ENCODE measurements at regions not wholly inside any gene's neighbourhood (a gene's known extent, or its start where the extent isn't known, plus 50 kb on each side); places are given as distances from the start of the nearest gene placed in this dataset.
"Not testable (repeated sequence)": the region's sequence is repeated elsewhere in the genome, so short reads cannot be mapped to it uniquely, and the experiment has no call there.

DNA sequence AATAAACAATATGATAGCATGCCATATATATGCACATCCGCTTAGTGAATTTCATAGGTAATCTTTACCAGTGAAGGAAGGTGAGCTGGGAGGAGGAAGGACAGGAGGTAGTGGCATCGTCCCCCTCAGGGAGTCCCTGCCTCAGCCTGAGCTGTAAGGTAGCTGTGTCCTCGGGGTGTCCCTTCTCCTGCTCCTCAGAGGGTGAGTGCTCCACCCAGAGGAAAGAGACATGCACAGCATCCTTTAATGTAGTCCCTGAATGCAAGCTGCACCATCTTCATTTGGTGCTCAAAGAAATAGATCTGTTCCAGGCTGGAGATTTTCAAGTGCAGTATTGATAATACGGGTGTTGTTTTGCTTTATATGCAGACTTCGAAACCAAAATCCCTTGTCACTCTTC is 330.4 kb upstream of the SFRP2 start:
- DNase-seq (ENCODE audit: missing footprints): no peak
- no peak for ATAC-seq
- intact Hi-C loops (cut with DNase I): no loop called here

DNA sequence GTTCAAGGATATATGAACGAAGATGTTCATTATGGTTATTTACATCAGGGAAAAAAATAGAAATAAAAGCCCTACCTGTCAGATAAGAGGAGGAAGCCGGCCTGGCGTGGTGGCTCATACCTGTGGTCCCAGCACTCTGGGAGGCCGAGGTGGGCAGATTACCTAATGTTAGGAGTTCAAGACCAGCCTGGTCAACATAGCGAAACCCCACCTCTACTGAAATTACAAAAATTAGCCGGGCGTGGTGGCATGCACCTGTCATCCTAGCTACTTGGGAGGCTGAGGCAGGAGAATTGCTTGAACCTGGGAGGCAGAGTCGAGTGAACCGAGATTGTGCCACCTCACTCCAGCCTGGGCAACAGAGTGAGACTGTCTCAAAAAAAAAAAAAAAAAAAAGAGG is 328.8 kb upstream of the SFRP2 start:
- intact Hi-C loops (cut with DNase I); DNase-seq (ENCODE audit: missing footprints); ATAC-seq: not testable (repeated sequence)

DNA sequence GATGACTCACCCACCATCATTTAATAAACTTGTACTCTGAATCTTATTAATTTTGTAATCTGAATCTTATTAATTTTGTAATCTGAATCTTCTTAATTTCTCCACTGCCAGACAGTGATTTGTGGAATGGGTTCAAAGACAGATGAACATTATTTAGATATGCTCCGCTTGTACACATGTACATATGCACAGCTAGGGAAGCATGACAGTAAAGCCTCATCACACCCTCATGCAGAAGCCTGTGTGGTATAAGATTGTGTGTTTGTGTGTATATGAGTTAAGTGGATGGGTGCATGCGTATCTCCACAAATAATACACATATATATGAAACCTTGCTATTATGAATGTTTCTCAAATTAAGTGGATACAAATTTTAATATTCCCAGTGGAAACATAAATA is 318.5 kb upstream of the SFRP2 start:
- DNase-seq (ENCODE audit: missing footprints) (no peak), ATAC-seq (no peak)
- intact Hi-C loops (cut with DNase I): no loop called here

DNA sequence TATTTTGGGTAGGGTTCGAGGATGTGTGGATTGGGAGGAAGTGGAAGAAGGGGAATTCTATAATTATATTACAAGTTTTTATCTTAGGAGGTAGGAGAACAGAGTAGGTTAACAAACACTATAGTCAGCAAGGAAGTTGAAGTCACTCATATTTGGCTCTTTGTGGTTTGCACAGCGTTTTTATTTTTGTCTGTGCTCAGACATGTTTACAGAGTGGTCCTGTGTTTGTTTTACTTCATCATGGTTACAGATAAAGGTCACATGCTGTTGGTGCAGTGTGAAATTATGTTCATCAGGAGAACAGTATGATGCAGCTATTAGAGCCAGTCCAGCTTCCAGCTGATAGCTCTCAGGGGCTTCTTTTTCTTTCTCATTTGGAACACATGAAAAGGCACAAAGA is 299.9 kb upstream of the SFRP2 start:
- DNase-seq (ENCODE audit: missing footprints): no peak
- ATAC-seq: no peak
- intact Hi-C loops (cut with DNase I): no loop called here

DNA sequence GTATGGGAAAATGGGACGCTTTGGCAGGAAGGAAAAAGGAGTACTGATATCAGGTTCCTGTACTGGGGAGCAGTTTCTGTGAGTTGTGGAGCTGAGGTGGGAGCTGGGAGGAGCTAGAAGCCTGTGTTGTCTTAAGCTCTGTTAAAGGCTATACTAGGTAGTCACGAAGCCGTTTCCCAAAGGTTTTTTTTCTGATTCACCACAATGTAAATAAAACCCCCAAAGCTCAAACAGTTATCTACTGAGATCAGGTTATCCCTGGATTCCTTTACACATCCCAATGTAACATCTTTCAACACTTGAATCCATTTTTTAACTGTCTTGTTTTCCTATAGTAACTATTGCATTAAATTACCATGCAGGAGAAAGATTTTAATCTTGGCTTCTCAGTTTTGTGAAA is 297.4 kb upstream of the SFRP2 start:
- ATAC-seq (no peak), DNase-seq (ENCODE audit: missing footprints) (no peak)
- intact Hi-C loops (cut with DNase I): no loop called here

DNA sequence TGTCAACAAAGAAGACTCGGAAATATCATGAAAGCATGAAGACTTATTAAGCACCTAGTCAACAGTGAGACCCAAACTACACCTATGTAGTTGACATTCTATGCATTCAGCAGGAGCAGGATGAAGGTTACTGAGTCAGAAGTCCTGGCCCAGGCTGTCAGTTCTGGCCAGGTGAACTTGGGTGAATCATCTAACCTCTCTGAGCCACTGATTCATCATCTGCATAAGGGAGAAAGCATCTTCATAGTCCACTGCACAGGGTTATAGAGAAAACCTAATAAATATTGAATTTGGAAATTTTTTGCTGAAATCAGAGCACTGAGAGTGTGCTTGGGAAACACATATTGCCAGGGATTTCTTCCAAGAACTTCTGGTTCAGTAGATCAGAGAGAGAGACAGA is 296.0 kb upstream of the SFRP2 start:
- DNase-seq (ENCODE audit: missing footprints): no peak
- intact Hi-C loops (cut with DNase I): no loop called here
- ATAC-seq: no peak

DNA sequence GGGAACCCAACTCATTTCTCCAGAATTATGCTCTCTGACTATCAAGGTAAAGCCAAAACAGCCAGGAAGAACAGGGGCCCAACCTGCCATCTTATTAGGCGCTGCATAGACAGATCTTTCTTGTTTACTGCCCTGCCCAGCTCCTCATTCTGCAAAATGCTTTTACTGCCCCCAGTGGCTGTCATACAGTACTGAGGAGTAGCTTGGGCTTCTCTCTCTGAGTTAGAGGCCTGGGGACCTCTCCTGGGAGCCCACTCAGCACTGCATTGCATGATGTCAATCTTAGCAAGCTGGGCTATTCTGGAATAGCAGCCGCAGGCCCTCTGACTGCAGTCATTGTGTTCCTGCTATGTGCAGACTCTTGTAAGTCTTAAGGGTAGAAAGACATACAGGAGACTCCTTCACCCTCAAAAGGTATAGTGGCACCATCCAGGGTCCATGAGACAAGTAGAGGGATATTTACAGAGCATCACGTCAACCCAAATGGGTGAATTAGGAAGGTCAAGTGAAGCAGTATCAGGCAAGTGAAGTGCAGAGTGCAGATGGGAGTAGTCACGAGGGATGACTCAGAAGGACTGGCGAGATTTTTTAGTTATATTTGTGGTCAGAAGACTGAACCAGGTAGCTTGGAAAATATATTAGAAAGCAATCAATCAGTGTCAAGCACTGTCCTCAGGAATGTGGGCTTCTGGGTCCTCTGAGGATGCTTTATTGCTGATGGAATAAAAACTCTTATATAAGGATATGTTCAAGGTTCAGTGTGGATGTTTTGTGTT is 294.1 kb upstream of the SFRP2 start:
- intact Hi-C loops (cut with DNase I): no loop called here
- no peak for DNase-seq (ENCODE audit: missing footprints)
- ATAC-seq: no peak

DNA sequence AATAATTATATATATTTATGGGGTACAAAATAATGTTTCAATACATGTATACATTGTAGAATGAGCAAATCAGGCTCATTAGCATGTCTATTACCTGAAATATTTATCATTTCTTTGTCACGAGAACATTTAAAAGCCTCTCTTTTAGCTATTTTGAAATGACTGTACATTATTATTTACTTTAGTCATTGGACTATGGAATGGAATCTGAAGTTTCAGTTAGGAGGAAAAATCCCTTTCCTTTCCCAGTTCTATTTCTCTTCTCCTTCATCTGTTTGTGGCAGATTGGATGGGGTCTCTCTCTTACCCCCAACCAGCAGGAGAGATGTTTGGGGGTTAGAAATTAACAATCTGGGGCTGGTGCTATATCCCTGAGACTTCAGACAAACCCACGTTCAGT is 292.5 kb upstream of the SFRP2 start:
- ATAC-seq: no peak
- no peak for DNase-seq (ENCODE audit: missing footprints)
- intact Hi-C loops (cut with DNase I): no loop called here

DNA sequence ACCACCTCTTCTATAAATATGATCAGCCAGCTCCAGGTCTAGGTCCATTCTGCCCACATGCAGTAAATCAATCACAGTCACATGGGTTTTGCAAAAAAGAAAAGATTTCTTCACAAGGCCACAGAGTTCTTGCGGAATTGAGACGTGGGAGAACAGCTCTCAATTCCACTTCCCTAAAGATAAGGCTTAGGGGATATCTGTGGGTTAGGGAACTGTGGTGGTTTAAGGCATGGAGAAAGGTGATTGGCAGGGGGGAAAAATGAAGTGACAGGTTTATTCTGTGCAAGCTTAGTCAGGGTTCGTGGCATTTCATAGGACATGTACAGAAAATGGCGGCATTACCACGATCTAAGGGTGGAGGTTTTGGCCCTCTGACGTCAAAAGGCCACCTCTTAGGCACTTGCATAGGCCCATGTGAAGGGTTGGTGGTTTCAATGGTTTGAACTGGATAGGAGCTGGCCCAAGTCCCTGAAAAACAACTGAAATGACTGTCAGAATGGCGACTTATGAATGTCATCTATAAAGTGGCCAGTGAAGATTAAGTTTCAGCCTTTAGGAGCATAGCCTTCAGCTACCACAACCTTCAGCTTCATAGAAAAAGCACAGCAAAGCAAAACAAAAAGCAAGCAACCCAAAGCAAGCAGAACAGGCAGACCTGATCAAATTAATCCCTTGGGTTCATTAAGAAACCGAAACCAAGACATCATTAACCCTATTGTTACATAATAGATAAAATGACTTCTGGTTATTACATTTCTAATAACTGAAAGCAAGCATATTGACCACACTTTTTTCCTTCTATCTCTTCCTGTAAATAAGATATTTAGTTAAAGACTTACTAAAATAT is 289.8 kb upstream of the SFRP2 start:
- DNase-seq (ENCODE audit: missing footprints): no peak
- ATAC-seq: no peak
- intact Hi-C loops (cut with DNase I): no loop called here

DNA sequence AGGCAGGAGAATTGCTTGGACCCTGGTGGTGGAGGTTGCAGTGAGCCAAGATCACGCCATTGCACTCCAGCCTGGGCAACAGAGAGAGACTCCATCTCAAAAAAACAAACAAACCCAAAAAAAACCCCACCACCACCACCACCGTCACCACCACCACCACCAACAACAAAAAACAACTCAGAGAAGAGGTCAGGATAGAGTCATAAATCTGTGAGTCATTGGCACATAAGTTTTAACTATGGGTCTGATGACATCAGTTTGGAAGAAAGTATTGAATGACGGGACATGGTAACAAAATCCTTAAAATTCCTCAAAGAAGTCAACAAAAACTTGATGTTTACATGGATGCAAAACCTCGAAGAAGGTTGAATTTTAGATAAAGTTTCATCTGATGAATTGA is 288.0 kb upstream of the SFRP2 start:
- intact Hi-C loops (cut with DNase I): no loop called here
- DNase-seq (ENCODE audit: missing footprints) (no peak), ATAC-seq (no peak)

DNA sequence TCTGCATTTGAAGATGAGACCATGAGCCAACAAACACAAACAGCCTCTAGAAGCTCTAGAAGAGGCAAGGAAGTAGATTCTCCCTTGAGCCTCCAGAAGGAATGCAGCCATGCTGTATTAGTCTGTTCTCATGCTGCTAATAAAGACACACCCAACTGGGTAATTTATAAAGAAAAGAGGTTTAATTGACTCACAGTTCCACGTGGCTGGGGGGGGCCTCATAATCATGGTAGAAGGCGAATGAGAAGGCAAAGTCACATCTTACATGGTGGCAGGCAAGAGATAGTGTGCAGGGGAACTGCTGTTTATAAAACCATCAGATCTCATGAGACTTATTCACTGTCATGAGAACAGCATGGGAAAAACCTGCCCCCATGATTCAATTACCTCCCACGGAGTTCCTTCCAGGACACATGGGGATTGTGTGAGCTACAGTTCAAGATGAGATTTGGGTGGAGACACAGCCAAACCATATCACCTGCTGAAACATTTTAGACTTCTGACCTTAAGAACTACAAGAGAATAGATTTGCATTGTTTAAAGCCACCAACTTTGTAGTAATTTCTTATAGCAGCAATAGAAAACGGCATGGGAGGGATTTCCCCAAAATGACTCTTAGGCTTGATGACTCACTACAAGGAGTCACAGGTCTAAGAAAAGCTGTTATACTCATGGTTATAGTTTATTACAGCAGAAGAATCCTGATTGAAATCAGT is 284.4 kb upstream of the SFRP2 start:
- intact Hi-C loops (cut with DNase I): no loop called here
- DNase-seq (ENCODE audit: missing footprints): no peak
- no peak for ATAC-seq

DNA sequence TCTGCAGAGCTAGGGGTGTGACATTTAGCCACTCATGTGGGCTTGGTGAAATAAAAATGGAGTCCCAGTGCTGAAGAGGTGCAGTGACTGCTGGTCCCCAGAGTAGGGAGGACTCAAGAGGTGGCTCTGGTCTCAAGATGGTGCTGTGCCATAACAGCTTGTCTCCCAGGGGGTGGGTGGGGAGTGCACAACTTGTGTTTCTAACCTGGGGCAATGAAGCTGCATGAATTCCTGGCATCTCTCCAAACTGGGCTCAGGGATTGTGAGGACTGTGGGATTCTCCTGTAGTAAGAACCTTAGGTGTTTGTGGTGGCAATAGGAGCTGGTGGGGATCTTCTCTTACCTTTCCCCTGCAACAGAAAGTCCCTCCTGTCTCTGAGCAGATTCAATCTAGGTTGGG is 278.9 kb upstream of the SFRP2 start:
- no peak for DNase-seq (ENCODE audit: missing footprints)
- no peak for ATAC-seq
- intact Hi-C loops (cut with DNase I): no loop called here

DNA sequence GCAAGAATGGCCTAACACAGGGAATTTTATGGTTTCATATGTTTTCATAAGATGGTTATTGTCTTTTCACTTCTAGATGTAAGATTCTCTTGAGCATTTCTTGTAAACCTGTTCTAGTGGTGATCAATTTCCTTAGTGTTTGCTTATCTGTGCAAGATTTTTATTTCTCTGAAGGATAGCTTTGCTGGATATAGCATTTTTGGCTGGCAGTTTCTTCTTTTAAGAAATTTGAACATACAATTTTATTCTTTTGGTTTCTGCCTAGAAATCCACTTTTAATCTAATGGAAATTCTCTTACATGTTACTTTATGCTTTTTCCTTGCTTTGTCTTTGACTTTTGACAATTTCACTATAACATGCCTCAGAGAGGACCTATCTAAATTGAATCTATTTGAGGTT is 276.5 kb upstream of the SFRP2 start:
- DNase-seq (ENCODE audit: missing footprints) (no peak), ATAC-seq (no peak)
- intact Hi-C loops (cut with DNase I): no loop called here

DNA sequence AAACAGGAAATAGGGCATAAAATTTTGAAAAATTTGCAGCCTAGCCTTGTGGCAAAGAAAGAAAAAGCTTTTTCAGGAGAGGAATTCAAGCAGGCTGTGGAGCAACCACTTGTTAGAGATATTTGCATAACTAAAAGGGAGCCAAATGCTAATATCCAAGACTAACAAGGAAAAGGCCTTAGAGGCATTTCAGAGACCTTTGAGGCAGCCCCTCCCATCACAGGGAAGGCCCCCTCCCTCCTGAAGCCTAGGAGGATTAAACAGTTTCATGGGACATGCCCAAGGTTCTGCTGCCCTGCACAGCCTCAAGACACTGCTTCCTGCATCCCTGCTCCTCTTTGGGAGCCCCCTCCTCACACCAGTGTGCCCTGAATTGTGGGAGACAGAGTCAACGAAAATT is 275.4 kb upstream of the SFRP2 start:
- DNase-seq (ENCODE audit: missing footprints) (no peak), ATAC-seq (no peak)
- intact Hi-C loops (cut with DNase I): no loop called here

DNA sequence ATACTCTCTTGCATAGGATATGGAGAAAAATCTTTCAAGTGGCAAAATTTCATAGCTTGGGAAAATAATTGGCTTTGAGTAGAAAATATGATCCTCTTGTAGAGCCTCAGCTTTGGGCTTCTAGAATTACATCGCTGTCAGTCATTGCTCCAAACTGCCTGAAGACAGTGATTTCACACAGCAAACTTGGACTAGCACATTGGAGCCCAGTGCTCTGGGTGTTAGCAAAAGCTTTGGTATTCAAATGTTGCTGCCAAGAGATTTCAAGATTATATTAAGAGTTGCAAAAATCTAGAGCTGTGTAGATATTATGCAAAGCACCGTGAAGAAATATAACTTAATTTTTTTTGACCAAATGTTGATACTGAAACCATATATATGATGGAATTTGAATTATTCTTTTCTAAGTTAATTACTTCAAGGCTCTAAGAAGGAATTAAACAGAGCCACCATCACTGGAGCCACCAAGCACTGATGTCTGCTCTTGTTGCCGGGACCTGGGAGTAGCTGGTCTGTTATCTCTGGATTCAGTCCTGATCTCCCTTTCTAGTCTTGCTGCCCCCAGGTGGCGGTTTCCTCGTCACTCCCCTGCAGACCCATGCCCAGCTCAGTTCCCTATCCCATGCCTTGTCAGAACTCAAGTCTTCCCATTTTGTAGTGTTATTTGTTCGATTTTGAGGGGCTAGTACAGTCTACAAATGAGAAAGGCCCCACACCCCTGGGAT is 260.7 kb upstream of the SFRP2 start:
- intact Hi-C loops (cut with DNase I): no loop called here
- ATAC-seq (no peak), DNase-seq (ENCODE audit: missing footprints) (no peak)

DNA sequence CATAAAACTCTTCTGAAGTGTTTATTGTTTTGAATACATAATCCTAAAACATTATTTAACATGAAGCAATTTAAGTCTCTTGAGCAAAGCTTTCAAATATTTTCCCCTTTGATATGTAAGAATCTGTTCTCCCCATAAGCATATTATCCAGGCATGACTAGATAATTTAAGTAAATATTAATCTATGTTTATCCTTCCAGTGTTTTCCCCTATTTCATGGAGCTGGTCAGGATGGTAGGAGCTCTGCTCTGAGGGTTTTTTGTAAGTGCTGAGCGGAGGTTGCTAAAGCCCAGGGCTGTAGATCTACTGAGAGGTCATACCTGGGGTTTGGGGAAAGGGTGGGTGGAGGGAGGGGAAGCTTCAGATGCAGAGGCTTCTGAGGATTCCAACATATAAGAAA is 258.9 kb upstream of the SFRP2 start:
- ATAC-seq (no peak), DNase-seq (ENCODE audit: missing footprints) (no peak)
- intact Hi-C loops (cut with DNase I): no loop called here

DNA sequence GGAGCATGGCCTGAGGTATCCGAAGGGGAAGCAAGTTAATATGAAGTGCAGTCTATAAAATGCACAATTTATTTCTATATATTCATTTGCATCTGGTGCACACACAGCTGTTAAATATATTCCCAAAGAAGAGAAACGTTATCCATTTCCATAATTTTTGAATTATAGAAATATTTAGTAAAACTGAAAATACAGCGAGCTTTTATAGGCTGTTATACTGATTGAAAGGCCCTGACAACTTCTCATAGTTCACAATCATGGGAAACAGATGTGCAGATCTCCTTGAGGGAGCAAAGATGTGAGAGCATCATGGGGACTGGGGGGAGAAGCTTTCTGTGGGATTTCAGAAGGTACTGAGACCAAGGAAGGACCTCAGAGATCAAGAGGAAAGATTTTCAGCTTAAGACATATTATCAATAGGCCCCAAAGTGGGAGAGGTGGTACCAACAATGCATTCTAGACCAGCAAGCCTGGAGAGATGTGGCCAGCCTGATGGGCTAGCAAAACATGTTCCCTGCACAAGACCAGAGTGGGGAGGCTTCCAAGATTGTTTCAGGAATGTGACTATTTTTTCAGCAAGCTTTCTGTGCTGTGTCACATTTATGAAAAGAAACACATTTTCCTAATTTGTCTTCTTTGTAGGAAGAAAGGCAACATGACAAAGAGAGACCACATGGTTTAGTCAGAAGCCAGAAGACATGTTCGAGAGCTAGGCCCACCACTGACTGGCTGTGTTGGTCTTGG is 256.0 kb upstream of the SFRP2 start:
- intact Hi-C loops (cut with DNase I): no loop called here
- no peak for ATAC-seq
- no peak for DNase-seq (ENCODE audit: missing footprints)

DNA sequence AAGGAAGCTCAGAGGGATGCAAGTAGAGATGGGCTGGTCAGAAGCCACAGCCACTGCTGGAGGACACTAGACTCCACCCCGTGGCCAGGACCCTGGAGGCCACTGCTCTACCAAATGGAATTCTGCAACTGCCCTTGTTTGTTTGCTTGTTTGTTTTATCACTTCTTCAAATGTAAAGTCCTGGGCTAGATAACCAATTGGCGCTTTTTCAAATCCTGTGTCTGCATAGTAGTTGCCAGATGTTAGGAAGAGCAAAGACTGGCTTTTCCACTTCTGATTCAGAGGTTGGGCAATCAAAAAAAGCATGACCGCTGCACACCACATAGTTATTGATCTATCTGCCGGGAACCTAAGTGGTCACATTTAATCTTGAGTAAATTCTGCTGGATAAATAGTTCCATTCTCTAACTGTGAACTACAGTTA is 255.2 kb upstream of the SFRP2 start:
- intact Hi-C loops (cut with DNase I): no loop called here
- ATAC-seq: no peak
- no peak for DNase-seq (ENCODE audit: missing footprints)

DNA sequence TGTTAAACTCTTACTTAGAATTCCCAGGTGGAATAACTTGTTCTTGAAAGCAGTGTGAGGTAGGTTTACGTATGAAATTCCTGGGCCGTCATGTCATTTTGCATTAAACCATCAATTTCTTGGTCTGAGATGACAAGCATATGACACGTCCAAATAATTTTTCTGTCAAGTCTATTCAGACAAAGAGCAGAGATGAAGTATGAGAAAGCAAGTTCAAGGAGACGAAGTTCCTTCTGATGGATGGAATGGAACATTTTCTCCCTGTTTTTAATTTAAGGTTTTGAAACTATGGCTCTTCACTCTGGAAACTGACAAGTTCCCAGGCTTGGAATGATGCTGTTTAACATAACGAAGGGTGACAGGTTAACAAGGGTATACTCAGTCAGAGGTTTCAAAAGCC is 252.8 kb upstream of the SFRP2 start:
- DNase-seq (ENCODE audit: missing footprints): no peak
- ATAC-seq: no peak
- intact Hi-C loops (cut with DNase I): no loop called here
